ENCODE measurements at regions not wholly inside any gene's neighbourhood (a gene's known extent, or its start where the extent isn't known, plus 50 kb on each side); places are given as distances from the start of the nearest gene placed in this dataset.
"Not testable (repeated sequence)": the region's sequence is repeated elsewhere in the genome, so short reads cannot be mapped to it uniquely, and the experiment has no call there.

GRCh38 chr4:58359590-58359989 lies 1249.4 kb upstream of the IGFBP7 start:
- DNase-seq: no peak

DNA sequence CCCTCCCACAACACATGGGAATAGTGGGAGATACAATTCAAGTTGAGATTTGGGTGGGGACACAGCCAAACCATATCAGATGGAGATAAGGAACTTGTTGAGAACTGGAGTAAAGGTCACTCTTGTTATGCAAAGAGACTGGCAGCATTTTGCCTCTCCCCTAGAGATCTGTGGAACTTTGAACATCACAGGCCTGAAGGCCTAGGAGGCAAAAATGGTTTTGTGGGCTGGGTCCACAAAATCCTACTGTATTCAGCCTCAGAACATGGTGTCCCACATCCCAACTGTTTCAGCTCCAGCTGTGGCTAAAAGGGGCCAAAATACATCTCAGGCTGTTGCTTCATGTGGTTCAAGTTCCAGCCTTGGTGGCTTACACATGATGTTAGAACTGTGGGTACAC lies 1247.8 kb upstream of the IGFBP7 start:
- DNase-seq: no peak

DNA sequence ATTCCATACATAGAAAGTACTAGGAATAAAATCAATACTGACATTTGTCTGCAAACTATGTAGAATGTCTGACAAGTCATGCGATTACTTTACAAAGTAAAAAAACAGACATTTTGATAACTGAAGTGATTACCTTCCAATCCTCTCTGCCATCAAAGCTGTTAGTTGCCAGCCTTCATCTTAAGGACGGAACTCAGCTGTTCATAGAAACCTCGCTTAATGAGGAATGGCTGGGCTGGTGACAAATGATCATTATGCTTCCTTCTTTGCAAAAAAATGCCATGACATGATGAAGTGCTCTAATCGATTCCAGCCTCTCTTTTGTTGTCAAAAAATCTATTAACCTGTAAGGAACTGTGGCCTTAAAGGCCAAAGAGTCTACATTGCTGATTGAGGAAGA lies 1214.9 kb upstream of the IGFBP7 start:
- no peak for DNase-seq

DNA sequence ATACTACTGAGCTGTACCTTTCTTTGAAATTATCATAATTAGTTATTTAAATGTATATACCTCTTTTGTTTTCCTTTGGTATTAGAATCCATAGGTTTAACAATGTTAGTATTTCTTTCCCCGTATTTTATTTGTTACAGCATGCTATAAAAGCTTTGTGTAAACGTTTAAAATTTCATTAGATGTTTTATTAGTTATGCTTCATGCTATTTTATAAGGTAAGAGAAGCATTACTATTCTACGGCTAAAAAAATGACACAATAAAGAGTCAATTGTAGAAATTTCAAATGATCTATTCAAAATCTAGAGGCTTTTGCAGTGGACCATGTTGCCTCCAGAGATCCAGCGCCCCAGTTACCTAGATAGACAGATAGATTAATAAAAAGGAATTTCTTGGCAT lies 1203.3 kb upstream of the IGFBP7 start:
- DNase-seq: no peak

- DNase-seq: no peak
These were observed 1193.3 kb upstream of the IGFBP7 start for GRCh38 chr4:58303456-58303855.

DNA sequence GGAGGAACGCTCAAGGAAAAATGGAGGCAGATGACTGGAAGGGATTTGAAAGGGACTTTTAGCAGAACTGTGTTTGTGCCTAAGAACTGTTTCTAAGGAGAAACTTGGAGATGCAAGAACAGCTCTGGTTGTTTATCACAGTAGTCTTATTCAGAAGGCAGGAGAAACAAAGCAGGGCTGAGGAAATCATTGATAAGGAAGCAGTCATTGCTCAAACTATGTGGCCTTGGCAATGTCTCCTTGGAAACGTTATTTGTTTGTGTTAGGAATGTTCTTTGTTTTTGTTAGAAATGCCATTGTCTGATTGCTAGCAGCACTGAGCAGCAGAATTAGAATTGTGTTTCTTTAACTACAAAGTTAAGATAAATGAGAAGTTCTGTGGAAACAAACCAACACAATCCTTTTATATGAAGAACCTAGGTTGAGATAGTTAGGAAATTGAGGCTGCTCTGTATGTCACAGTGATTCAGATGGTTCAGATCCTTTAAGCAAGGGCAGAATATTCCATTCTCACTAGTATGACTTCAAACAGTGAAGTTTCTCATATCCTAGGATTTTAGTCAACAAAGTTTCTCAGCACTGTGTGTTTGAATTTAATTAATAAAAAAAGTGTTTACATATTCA lies 1191.3 kb upstream of the IGFBP7 start:
- DNase-seq: no peak

DNA sequence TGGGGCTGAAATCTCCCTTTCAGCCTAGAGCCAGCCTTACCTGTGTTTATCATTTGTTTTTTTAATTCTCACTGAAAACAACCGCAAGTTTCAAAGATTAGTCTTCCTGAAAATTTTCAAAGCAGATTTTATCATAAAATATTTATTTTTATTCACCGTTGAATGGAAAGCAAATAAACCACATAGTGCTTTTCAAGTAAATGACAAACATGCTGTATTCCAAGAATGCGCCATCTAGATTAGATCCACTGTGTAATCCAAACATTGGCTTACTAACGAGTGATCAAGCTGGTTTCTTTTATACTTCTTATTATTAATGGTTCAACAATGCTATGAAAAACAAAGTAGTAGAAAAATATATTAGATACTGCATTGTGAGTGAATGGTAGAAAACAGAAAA lies 1176.2 kb upstream of the IGFBP7 start:
- DNase-seq: no peak

DNA sequence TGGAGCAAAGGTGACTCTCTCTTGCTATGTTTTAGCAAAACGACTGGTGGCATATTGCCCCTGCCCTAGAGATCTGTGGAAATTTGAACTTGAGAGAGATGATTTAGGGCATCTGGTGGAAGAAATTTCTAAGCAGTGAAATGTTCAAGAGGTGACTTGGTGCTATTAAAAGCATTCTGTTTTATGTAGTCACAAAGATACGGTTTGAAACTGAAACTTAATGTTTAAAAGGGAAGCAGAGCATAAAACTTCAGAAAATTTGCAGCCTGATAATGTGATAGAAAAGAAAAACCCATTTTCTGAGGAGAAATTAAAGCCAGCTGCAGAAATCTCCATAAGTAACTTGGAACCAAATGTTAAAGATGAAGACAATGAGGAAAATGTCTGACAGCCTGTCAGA lies 1170.7 kb upstream of the IGFBP7 start:
- not testable (repeated sequence) for DNase-seq

DNA sequence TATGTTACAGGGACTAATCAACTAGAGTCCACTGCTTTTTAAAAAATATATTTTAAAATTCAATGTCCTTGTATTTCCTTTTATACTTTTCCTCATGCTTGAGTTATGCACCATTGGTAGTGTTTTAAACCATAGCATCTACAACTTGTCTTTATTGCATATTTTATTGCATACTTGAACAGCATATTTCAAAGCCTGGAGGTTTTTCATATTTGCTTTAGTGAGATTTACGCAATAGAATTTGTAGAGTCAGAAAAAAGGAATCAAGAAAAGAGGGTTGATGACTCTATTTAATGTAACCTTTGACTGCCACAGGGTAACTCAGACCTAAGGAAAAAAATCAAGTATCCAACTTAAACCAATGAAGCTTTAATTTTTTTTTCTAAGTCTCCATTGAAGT lies 1165.7 kb upstream of the IGFBP7 start:
- DNase-seq: no peak

DNA sequence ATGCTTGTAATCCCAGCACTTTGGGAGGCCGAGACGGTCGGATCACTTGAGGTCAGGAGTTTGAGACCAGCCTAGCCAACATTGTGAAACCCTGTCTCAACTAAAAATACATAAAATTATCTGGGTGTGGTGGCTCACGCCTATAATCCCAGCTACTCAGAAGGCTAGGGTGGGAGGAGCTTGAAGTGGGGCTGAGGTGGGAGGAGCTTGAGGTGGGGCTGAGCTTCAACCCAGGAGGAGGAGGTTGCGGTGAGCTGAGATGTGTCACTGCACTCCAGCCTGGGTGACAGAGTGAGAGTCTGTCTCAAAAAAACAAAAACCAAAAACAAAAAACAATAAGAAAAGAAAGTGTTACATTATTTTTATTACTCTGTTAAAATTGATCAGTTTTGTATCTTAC lies 1164.4 kb upstream of the IGFBP7 start:
- no peak for DNase-seq

GRCh38 chr4:58272311-58272710 lies 1162.1 kb upstream of the IGFBP7 start:
- no peak for DNase-seq

DNA sequence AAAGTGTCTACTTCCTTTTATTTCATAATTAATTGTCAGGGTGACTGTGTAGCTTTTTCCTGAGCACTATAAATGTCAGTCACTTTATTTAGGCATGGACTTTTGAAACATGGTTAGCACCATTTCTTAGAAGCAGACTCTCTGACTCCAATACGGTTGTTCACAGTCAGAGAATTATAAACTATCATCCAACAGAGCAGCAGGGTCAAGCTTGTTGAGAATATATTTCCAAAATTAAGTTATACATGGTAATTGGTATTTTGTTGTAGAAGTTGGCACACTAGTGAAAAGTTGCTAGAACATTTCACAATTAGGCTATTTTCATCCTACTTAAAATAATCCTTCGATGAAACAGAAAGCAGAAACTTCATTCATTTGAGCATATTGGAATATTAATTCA lies 1155.5 kb upstream of the IGFBP7 start:
- no peak for DNase-seq

- DNase-seq: no peak
These were observed 1151.3 kb upstream of the IGFBP7 start for GRCh38 chr4:58261526-58261925.

- no peak for DNase-seq
These were observed 1144.1 kb upstream of the IGFBP7 start for GRCh38 chr4:58254291-58254690.

DNA sequence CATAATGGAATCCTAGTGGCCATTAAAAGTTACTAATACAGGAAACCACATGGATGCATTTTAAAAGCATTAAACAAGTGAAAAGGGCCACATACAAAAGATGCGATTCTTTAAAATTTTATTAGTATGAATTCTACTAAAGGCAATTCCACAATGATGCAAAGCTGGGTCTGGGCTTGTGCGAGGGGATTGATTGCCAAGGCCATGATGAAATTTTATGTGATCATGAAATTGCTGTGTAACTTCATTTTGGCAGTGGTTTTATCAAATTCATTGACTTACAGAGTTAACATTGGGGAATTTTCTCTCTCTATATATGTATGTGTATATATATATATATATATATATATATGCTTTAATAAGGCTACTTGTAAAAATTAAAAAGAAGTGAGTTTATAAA lies 1142.5 kb upstream of the IGFBP7 start:
- no peak for DNase-seq

GRCh38 chr4:58247792-58248191 lies 1137.6 kb upstream of the IGFBP7 start:
- no peak for DNase-seq

- DNase-seq: no peak
These were observed 1115.3 kb upstream of the IGFBP7 start for GRCh38 chr4:58225460-58225859.

DNA sequence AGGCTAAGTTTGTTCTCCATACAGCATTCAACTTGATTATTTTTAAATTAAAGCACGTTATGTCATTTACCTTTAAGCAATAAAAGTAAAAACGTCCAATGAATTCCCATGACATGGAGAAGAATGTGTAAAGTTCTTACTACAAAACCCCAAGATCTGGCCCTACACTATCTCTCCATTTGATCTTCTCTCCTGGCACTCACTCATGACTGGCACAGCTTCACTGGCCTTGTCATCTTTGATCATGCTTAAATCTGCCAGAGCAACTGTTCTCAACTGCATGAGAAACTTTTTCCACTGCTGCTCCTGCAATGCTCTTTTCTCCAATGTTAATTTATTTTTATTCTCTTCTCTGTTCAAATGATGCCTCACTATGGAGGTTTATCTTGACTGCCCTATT lies 1109.0 kb upstream of the IGFBP7 start:
- DNase-seq: no peak

- DNase-seq: no peak
These were observed 1106.3 kb upstream of the IGFBP7 start for GRCh38 chr4:58216461-58216860.

DNA sequence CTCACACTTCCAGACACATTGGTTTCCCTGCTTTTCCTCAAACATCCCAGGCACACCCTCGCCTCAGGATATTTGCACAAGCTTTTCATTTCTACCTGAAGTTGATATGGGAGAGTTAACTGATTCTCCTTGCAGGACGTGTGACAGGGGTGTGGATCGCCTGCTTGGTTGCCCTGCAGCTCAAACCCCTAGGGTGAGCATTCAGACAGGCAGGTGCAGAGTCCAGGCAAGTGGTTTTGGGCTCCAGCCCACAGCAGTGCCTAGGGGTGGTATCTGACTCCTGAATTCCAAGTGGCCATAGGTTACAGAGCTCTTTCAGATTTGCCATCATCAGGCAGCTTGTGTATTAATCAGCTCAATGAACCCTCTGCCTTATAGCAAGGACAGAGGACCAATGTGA lies 1104.2 kb upstream of the IGFBP7 start:
- DNase-seq: no peak

- no peak for DNase-seq
These were observed 1099.4 kb upstream of the IGFBP7 start for GRCh38 chr4:58209551-58209950.

- DNase-seq: no peak
These were observed 1098.8 kb upstream of the IGFBP7 start for GRCh38 chr4:58209001-58209400.

- no peak for DNase-seq
These were observed 1095.5 kb upstream of the IGFBP7 start for GRCh38 chr4:58205446-58206235.

GRCh38 chr4:58192217-58192616 lies 1082.0 kb upstream of the IGFBP7 start:
- no peak for DNase-seq

- DNase-seq: no peak
These were observed 1080.9 kb upstream of the IGFBP7 start for GRCh38 chr4:58191109-58191508.
